ENCODE measurements at regions not wholly inside any gene's neighbourhood (a gene's known extent, or its start where the extent isn't known, plus 50 kb on each side); places are given as distances from the start of the nearest gene placed in this dataset.

- Histone ChIP-seq H3K4me3 (no peak overlapping the region), H2AFZ (no peak overlapping the region), H3K9me3 (ENCODE audit: low read depth) (no peaks in the 10 kb centered on the region), H3K27ac (no peak overlapping the region), H3K27me3 (no peaks in the 10 kb centered on the region), H3K9me2 (replicated peaks; ENCODE audit: insufficient read depth) (no peaks in the 10 kb centered on the region), H4K20me1 (ENCODE audit: insufficient read depth, poor library complexity, severe bottlenecking) (no peaks in the 10 kb centered on the region), H3K4me1 (ENCODE audit: insufficient read depth) (no peaks in the 10 kb centered on the region), H3K79me2 (no peaks in the 10 kb centered on the region), H3K36me3 (replicated peaks; ENCODE audit: insufficient read depth, low read depth) (no peaks in the 10 kb centered on the region), H3K4me2 (no peak overlapping the region)
- no peak for DNase-seq (ENCODE audit: low spot score)
- no peak for TF ChIP-seq CTCF (IDR thresholded peaks at IDR 0.05; ENCODE audit: poor library complexity)
- TF ChIP-seq EZH2phosphoT487 (IDR thresholded peaks at IDR 0.05; ENCODE audit: low read depth, severe bottlenecking, unreplicated experiment): no peak
- no peak for TF ChIP-seq EZH2 (IDR thresholded peaks at IDR 0.05; ENCODE audit: borderline replicate concordance)
- 92% methylated on average over 1 of the region's 1 CpG for WGBS (ENCODE audit: low lambda C conversion rate, missing lambda C conversion rate)
Measured at GRCh38 chr4:145414841-145415240, 66.8 kb upstream of the SMAD1 start.

- H3K79me2 ChIP-seq: no peaks in the 10 kb centered on the region
- H3K4me3 ChIP-seq: no peak overlapping the region
- no peak for DNase-seq (ENCODE audit: low spot score)
- H3K27ac ChIP-seq: no peak overlapping the region
- no peak overlapping the region for H3K4me2 ChIP-seq
- no peaks in the 10 kb centered on the region for H3K36me3 ChIP-seq (replicated peaks; ENCODE audit: insufficient read depth, low read depth)
- TF ChIP-seq CTCF (IDR thresholded peaks at IDR 0.05; ENCODE audit: poor library complexity) (no peak), EZH2 (IDR thresholded peaks at IDR 0.05; ENCODE audit: borderline replicate concordance) (no peak), EZH2phosphoT487 (IDR thresholded peaks at IDR 0.05; ENCODE audit: low read depth, severe bottlenecking, unreplicated experiment) (no peak)
- no peaks in the 10 kb centered on the region for H3K4me1 ChIP-seq (ENCODE audit: insufficient read depth)
- H3K9me2 ChIP-seq (replicated peaks; ENCODE audit: insufficient read depth): no peaks in the 10 kb centered on the region
- 89% methylated on average over 1 of the region's 1 CpG for WGBS (ENCODE audit: low lambda C conversion rate, missing lambda C conversion rate)
- H3K9me3 ChIP-seq (ENCODE audit: low read depth): no peaks in the 10 kb centered on the region
- no peaks in the 10 kb centered on the region for H4K20me1 ChIP-seq (ENCODE audit: insufficient read depth, poor library complexity, severe bottlenecking)
- H3K27me3 ChIP-seq: no peaks in the 10 kb centered on the region
- no peak overlapping the region for H2AFZ ChIP-seq
Measured at GRCh38 chr4:145414226-145414625, 67.4 kb upstream of the SMAD1 start.

GRCh38 chr4:145406970-145407369, 74.7 kb upstream of the SMAD1 start:
- no peak overlapping the region for H3K27ac ChIP-seq
- H2AFZ ChIP-seq: no peak overlapping the region
- no peak overlapping the region for H3K4me3 ChIP-seq
- no peaks in the 10 kb centered on the region for H3K27me3 ChIP-seq
- TF ChIP-seq CTCF (IDR thresholded peaks at IDR 0.05; ENCODE audit: poor library complexity): no peak
- no peak for TF ChIP-seq EZH2 (IDR thresholded peaks at IDR 0.05; ENCODE audit: borderline replicate concordance)
- no peak for TF ChIP-seq EZH2phosphoT487 (IDR thresholded peaks at IDR 0.05; ENCODE audit: low read depth, severe bottlenecking, unreplicated experiment)
- H3K79me2 ChIP-seq: no peaks in the 10 kb centered on the region
- no peaks in the 10 kb centered on the region for H3K4me1 ChIP-seq (ENCODE audit: insufficient read depth)
- no peak for DNase-seq (ENCODE audit: low spot score)
- H3K36me3 ChIP-seq (replicated peaks; ENCODE audit: insufficient read depth, low read depth): no peaks in the 10 kb centered on the region
- no peaks in the 10 kb centered on the region for H3K9me2 ChIP-seq (replicated peaks; ENCODE audit: insufficient read depth)
- H3K4me2 ChIP-seq: no peak overlapping the region
- H3K9me3 ChIP-seq (ENCODE audit: low read depth): no peaks in the 10 kb centered on the region
- H4K20me1 ChIP-seq (ENCODE audit: insufficient read depth, poor library complexity, severe bottlenecking): no peaks in the 10 kb centered on the region

DNA sequence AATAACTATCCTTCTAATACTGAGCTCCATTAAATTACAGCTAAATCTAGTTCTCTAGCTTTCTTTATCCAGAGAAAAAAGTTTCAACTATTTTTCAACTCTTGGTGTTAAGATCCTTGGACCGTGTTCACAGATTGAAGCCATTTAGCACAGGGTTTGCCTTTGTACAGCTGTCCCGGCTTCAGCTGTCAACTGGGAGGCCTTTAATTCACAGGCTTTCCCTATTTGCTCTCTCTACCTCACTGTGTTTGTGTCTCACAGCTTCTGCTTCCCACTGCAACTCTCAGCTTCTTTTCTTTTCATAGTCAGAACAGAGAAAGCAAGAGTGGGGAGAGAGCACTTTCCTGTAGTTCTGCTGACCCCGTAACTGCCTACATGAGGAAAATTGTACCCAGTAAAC, 76.9 kb upstream of the SMAD1 start:
- H3K4me1 ChIP-seq (ENCODE audit: insufficient read depth): no peaks in the 10 kb centered on the region
- no peak for DNase-seq (ENCODE audit: low spot score)

More for the DNA sequence above, 76.9 kb upstream of the SMAD1 start:
- H2AFZ ChIP-seq: no peak overlapping the region
- no peak for TF ChIP-seq CTCF (IDR thresholded peaks at IDR 0.05; ENCODE audit: poor library complexity)
- no peak for TF ChIP-seq EZH2 (IDR thresholded peaks at IDR 0.05; ENCODE audit: borderline replicate concordance)
- TF ChIP-seq EZH2phosphoT487 (IDR thresholded peaks at IDR 0.05; ENCODE audit: low read depth, severe bottlenecking, unreplicated experiment): no peak
- H3K9me3 ChIP-seq (ENCODE audit: low read depth): no peaks in the 10 kb centered on the region
- H3K4me3 ChIP-seq: no peak overlapping the region
- H3K4me2 ChIP-seq: no peak overlapping the region
- H3K27ac ChIP-seq: no peak overlapping the region
- no peaks in the 10 kb centered on the region for H4K20me1 ChIP-seq (ENCODE audit: insufficient read depth, poor library complexity, severe bottlenecking)
- no peaks in the 10 kb centered on the region for H3K79me2 ChIP-seq
- H3K9me2 ChIP-seq (replicated peaks; ENCODE audit: insufficient read depth): no peaks in the 10 kb centered on the region
- H3K36me3 ChIP-seq (replicated peaks; ENCODE audit: insufficient read depth, low read depth): no peaks in the 10 kb centered on the region
- H3K27me3 ChIP-seq: no peaks in the 10 kb centered on the region
- WGBS (ENCODE audit: low lambda C conversion rate, missing lambda C conversion rate): 66% methylated on average over 3 of the region's 3 CpGs

All from hepatocyte (in vitro differentiated cells).